Stimulated activated CD4-positive, alpha-beta T cell treated with anti-CD3 and anti-CD28 coated beads, Interleukin-4, amount 100 ng/mL, for 1 hour (primary cell): ENCODE measurements at regions not wholly inside any gene's neighbourhood (a gene's known extent, or its start where the extent isn't known, plus 50 kb on each side); places are given as distances from the start of the nearest gene placed in this dataset.
"Not testable (repeated sequence)": the region's sequence is repeated elsewhere in the genome, so short reads cannot be mapped to it uniquely, and the experiment has no call there.

Experiments
- DNase-seq: peaks from one replicate; pipeline ENCODE4 v3.0.0-alpha.2; 2020

DNA sequence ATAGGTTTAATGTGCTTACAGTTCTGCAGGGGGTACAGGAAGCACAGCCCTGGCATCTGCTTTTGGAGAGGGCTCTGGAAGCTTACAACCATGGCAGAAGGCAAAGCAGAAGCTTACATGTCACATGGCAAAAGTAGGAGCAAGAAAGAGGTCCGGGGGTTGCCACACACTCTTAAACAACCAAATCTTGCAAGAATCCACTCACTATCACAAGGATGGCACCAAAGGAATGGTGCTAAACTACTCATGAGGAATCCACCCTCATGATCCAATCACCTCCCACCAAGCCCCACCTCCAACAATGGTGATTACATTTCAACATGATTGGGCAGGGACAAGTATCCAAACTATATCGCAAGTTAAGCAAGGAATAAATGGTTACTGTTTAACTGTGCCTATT is 255.8 kb upstream of the AVPR1A start:
- DNase-seq, result no peak

DNA sequence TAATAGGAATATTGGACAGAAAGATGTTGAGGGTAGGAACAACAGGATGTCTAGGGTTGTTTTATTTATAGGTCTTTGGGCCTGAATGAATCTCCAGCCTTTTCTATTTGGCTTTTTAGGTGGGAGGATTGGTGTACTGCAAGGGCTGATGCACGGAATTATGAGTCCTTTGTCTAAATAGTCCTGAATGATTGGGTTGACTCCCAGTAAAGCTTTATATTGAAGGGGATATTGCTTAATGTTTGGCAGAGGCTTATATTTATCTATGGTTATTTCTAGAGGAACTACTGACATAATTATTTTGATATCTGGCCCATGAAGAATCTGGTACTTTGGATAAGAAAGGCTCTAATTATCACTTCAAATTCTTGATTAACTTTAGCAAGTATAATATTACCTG is 253.6 kb upstream of the AVPR1A start:
- DNase-seq, result no peak

DNA sequence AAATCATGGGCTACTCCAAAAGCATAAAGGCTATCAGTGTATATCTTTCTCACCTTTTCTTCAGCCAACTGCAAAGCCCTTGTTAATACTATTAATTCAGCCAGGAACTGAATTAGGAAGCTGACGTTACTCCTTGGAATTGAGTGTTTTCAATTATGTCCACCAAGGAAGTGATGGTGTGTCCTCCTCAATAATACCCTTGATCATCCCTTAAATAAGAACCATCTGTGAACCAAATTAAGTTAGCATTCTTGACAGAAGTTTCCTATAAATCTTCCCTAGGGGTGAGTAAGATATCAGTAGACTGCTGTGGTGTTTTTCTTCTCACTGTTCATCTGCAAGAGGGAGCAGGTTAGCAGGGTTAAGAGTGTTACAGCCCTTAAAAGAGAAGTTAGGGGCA is 252.3 kb upstream of the AVPR1A start:
- no peak for DNase-seq

DNA sequence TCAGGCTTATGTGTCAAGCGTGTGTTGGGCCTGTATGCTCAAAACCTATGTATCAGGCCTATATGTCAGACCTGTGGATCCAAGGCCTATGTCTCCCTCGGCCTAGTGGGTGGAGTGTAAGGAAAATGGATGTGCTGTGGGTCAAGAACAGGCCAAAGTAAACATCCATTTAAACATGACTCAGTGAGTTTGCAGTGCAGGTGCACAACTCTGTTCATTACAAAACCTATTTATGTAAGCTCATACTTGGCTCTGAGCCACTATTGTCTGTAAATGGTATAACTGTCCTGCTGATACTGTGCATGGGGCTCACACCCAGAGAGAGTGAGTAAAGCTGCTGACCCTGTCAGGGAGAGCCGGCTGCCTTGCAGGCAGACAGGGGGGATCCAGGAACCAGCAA is 249.7 kb upstream of the AVPR1A start:
- no peak for DNase-seq

DNA sequence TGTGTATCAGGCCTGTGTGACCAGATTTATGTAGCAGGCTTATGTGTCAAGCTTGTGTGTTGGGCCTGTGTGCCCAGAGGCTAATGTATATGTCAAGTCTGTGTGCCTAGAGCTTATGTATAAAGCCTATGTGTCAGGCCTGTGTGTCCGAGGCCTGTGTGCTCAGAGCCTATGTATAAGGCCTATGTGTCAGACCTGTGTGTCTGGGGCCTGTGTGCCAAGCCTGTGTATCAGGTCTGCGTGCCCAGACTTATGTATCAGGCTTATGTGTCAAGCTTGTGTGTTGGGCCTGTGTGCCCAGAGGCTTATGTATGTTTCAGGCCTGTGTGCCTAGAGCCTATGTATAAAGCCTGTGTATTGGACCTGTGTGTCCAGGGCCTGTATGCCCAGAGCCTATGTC is 249.3 kb upstream of the AVPR1A start:
- DNase-seq, result no peak

DNA sequence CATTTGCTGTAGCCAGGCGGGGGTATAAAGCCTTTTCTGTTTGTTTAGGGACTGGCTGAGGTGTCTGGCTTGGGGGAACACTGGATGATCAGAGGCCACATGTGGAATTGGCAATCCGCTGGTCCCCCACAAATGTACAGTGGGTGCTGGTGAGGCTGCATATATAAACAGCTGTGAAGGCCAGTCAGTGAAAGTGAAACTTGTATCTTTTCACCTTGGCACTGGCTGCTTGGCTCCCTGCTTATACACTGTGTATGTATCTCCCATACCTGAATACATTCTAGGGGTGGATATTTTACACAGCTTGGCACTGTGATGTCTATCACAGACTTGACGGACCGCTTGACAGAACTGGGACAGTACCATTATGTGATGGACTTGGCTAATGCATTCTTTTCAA is 246.8 kb upstream of the AVPR1A start:
- DNase-seq, result no peak

DNA sequence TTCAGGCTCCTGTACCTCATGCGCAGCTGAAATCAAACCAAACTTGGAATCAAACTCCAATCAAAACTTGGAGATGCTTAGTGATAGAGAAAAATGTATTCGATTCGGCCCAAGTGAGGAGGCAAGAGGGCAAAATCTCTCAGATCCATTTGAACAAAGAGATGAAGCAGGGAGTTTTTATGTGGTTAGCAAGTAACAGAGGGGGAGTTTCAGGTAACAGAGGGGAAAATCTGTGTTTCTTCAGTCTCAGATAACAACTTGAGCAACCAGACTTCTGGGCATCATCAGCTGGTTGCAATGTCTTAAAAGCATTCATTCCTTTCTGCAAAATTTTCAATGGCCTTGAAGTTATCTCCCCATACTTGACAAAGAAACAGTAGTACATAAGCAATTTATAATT is 245.1 kb upstream of the AVPR1A start:
- no peak for DNase-seq

DNA sequence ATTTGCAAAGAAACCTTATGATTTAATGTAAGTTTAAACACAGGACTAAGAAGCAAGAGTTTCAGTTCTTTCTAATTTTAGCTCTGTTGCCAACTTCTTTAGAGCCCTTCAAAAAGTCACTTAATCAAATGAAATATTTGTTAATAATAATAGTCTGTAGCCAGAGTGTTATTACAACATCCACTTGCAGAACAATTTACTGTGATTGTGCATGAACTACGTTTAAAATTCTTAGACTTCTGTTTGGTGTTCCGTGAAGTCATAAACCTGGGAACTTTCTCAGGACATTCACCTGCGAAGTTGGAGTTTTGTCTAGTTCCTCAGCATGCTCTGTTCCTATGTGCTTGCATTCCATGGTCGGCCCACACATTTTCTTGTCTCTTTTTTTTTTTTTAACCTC is 244.0 kb upstream of the AVPR1A start:
- DNase-seq, result no peak

DNA sequence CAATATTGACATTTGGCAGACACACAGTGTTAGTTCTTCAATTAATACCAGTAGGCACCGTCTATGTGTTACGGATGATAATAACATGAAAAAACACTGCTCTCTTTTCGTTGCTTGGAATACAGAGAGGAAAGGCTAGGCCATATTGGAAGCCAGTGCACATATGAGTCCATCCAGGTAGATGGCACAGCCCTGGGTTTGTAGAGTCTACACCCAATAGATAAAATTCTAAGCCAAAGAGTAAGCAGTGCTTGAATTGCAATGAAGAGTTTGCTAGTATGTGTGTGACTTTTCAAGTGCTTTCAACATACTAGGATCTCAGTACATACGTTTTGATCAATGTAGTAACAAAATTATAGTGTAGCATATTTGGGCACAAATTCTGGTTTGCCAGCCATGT is 243.3 kb upstream of the AVPR1A start:
- no peak for DNase-seq

DNA sequence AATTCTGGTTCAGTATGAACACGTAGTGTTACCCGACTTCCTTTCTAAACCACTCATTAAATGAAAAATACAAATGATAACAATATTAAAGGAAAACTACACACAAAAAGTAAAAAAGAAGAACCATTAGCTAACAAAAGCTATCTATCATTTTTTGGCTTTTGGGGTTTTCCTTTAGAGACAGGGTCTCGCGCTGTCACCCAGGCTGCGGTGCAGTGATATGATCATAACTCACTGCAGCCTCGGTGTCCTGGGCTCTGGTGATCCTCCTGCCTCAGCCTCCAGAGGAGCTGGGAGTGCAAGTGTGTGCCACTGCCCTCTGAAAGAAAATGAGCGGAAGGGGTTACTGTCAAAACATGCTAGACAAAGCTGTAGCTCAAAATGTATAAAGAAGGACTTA is 238.2 kb upstream of the AVPR1A start:
- DNase-seq, result no peak

DNA sequence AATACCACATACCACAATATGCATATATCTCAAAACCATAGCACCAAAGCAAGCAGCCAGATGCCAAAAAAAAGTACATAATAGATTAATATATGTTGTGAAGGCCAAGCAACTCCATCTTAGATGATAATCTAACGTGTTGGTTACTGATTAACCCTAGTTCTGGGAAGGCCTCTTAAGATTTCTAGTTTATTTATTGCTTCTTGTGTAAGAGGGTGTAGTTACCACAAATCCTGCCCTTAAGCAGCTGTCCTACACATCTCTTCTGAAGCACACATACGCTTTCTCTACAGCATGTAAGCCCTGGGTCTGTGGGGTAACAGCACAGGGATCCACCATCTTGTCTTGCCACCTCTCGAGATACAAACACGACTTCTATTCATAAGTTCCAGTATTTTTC is 236.8 kb upstream of the AVPR1A start:
- DNase-seq, result no peak

DNA sequence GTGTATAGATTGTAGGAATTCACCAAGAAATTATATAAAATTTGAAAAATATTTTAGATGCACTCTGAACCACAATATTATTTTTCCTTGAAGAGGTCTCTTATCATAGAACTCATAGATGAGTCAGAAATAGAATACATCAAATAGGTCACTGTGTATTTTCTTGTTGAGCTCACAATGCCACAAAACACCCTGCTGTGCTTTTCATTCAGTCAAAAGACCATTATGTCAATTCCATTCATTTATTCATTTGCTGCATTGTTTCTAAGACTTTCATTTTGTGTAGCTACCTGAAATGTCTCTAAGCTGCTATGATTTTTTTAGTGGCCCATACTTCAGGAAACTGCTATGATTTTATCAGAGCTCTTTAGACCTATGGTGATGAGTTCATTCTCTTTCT is 231.9 kb upstream of the AVPR1A start:
- no peak for DNase-seq

DNA sequence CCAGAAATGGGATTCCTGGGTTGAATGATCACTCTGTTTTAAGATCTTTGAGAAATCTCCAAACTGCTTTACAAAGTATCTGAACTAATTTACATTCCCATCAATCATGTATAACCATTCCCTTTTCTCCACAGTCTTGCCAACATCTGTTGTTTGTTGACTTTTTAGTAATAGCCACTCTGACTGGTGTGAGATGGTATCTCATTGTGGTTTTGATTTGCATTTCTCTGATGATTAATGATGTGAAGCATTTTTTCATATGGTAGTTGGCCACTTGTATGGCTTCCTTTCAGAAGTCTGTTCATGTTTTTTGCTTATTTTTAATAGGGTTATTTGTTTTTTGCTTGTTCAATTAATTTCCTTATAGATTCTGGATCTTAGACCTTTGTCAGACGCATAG is 211.8 kb upstream of the AVPR1A start:
- DNase-seq, result no peak

DNA sequence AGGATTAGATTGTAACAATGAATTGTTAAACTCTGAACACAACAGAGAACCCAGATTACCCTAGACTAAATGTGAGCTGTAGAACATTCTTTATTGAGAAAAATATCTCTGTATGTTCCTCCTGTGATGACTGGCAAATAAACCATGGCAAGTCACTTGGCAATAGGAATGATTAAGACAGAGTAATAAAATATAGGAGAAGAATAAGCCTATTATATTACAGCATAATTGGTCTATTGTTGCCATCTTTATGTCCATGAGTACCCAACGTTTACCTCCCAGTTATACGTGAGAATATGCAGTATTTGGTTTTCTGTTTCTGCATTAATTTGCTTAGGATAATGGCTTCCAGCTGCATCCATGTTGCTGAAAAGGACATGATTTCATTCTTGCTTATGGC is 211.2 kb upstream of the AVPR1A start:
- DNase-seq, result no peak

DNA sequence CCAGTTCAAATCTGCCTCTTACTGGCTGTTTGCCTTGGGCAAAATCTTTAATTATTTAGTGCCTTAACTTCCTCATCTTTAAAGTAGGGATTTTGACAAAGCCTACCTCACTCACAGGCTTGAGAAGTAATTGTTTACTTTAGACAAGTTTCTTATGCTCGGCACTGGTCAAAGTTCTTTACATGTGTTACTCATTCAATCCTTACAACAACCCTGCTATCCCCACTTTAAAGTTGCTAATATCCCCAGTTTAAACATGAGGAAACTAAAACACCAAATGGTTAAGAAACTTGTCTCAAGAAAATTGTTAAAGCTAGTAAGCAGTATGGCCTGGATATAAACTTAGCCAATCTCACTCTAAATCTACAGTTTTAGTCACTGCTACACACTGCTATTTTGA is 204.0 kb upstream of the AVPR1A start:
- no peak for DNase-seq

DNA sequence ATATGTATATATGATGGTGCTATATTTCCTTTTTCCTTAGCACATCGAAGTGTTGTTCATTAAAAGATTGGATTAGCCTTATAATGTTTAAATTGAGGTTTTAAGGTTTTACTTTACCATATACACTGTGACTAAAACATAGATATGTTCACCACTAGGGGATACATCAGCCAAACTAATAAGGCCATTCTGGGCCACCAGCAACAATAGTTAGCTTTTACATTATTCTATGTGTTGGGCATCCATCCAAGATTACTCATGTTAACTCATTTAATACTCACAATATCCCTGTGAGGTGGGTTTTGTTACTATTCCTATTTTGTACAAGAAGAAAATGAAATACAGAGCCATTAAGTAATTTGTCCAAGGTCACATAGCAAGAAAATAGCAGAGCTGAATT is 202.6 kb upstream of the AVPR1A start:
- DNase-seq, result no peak

DNA sequence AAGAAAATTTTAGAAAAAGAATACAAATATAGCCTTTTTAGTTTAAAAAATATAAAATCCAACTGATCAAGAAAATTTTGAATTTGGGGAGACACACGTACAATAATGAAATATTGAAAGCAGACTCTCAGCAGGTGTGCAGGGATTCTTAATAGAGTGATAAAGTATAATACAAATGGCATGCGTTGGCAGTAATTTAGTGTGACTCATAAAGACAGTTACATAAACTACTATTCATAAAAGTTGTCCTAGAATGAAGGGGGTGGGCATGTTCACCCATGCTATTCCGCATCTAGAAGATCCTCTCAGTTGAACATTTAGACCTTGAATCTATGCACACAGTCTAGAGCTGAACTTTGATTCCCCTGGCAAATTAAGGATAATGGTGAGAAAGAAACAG is 200.4 kb upstream of the AVPR1A start:
- no peak for DNase-seq

DNA sequence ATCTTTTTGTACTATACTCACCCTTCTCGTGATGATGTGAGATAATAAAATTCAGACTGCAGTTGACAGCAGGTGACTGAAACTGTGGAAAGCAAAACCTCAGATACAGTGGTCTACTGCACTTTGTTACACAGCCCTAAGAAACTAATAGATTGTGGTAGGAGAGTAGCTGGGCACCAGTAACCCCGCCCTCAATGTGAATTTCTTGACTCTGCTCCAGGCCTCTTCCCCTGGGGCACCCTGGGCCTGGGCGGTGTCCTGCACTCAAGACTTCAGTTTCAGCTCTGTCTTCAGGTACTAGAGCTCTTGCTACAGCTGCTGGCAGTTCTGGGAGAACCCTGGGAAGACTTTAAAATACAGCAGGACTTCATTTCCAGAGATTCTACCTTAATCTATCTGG is 197.6 kb upstream of the AVPR1A start:
- DNase-seq, result no peak

DNA sequence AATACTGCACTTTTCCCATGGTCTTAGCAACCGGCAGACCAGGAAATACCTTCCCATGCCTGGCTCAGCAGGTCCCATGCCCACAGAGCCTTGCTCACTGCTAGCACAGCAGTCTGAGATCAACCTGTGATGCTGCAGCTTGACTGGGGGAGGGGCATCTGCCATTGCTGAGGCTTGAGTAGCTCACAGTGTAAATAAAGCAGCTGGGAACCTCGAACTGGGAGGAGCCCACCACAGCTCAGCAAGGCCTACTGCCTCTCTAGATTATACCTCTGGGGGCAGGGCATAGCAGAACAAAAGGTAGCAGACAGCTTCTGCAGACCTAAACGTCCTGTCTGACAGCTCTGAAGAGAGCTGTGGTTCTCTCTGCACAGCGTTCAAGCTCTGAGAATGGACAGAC is 186.2 kb upstream of the AVPR1A start:
- DNase-seq, result not testable (repeated sequence)

DNA sequence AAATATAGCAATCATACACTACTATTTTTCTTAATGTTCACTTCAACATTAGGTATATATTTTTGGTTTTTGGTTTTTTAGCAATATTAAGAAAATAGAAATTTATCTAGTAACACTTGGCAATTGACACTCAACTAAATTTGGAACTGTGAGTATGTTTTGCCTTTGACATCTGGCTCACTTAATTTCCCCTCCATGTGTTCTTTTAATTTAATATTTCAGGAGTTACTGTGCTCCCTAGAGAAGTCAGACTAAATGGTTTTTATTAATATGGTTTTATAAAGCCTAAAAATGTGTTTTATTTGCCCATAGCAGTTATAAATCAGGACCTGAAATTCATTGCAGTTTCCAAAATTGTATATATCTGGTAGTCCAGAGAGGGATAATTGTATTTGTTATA is 175.3 kb upstream of the AVPR1A start:
- no peak for DNase-seq

DNA sequence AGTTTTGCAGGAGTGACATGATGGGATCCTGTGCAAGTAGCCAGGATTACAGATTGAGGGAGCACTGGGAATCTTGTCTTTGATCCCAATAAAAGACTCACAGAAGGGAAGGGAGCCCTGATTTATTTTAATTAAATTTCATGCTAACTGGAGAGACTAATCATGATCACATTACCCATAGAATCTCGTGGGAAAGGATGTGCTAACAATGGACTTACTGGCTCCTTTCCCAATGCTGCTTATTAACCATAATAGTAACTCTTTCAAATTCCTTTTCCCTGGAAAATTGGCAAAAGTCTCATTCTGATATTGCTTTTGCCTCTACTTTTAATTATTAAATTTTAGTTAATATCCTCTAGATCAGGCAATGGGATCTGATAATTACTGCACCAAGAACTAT is 174.8 kb upstream of the AVPR1A start:
- no peak for DNase-seq

DNA sequence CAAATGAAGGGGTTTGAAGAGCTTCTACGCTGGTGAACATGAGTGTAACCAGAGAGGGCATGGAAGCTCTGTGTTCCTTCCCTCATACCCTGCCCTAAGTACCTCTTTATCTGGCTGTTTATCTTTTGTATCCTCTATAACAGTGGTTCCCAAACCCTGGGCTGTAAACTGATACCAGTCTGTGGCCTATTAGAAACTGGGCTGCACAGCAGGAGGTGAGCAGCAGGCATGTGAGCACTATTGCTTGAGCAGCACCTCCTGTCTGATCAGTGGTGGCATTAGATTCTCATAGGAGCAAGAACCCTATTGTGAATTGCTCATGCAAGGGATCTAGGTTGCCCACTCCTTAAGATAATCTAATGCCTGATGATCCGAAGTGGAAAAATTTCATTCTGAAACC is 172.9 kb upstream of the AVPR1A start:
- no peak for DNase-seq

DNA sequence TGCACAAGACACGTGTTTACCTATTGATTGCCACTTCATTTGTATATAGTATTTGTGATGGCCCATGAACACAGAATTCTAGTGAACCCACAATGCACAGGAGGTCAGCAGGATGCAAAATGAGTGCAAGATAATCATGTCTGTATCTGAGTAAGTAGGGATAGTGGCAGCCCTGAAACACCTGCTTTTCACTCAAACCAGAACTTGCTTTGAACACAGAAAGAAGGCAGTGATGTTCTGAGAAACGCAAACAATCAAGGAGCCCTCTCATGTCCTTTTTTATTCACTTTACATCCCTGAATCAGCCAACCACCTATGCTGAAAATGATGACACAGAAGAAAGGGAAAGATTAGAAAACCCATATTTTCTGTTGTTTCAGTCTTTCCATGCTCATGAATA is 170.4 kb upstream of the AVPR1A start:
- DNase-seq, result no peak

DNA sequence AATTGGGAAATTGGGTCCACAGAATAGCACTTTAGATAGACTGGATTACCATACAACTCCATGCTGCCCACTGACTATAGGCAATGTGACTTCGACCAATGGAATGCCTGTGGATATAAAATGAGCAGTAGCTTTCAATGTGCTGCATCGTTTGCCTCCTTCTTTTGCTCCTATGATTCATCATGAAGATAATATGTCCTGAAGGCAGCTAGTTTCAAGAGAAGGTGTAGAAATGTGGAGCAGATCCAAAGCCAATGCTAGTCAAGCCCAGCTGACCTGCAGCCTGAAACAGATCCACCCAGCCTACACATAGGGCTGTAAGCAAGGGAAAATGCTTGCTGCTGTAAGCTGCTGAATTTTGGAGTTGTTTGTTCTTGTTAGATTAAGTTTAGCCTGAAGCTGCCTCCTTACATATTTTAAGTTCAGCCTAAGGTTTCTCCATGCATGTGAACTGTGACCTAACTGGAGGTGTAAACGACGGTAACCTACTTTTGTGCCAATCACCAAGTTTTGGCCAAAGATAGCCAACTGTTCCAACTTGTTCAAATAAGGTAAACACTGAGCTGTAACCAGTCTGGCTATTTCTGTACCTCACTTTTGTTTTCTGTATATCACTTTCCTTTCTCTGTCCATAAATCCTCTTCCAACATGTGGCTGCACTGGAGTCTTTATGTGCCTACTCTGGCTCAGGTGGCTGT is 169.1 kb upstream of the AVPR1A start:
- DNase-seq, result no peak

DNA sequence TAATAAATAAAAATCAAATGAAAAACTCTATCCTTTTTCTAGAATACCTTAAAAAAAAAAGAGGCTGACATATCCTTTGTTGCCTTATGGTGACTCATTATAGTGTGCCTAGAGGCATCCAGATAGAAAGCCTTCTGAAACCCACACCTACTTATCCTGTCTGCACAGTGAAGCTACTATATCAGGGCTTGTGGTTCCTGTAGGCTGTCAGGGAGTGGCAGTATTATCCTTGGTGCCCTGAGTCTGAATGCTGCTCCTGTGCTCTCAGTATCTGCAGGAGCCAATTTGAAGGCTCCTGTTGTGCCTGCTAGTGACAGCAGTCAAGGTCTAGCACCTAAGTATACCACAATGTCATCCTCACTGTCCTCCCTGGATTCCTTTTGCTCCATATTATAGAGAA is 168.4 kb upstream of the AVPR1A start:
- DNase-seq, result no peak

DNA sequence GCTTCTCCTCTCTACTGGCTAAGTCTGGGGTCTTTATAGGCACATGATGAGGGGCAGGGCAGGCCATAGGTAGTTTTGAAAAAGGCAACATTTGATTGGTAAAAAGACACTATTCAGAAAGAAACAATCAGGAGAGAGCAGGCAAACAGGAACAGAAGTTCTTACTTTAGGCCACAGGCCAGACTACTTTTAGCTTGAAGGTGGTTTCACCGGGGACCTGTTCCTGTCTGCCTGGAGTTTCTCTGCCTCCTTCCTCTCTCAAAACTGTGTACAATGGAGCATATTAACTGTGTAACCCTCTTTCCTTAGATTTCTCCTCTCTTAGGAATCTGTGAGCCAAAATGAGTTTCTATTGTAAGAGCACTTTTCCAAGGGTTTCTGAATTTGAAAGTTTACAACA is 167.9 kb upstream of the AVPR1A start:
- DNase-seq, result no peak
